ENCODE measurements at regions not wholly inside any gene's neighbourhood (a gene's known extent, or its start where the extent isn't known, plus 50 kb on each side); places are given as distances from the start of the nearest gene placed in this dataset.

GRCh38 chr6:102986086-102986485 is 1592.6 kb downstream of the GRIK2 start (continued):
- TF ChIP-seq RAD21 (IDR thresholded peaks at IDR 0.05) (no peak), RXRA (IDR thresholded peaks at IDR 0.05) (no peak), GABPA (IDR thresholded peaks at IDR 0.05 in 1 of 2, conservative IDR thresholded peaks at IDR 0.05 in 1 of 2) (no peak)

DNA sequence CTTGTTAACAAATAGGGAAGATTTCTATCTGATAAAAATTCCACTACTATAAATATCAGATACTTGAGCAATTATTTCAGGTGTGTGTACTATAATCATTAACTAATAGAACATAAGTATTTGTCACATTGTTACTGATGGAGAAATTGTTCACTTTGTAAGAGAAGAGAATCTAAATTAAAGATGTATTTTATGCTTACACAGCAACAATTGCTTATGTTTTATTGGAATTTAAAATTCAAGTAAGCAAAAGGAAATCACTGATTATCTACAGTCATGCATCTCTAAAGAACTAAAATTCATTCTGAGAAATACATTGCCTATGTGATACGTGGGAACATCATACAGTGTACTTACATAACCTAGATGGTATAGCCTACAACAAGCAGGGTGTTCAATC is 1590.8 kb downstream of the GRIK2 start:
- H3K27me3 ChIP-seq (ENCODE audit: control insufficient read depth in 4 of 4, insufficient read depth in 4 of 4, low read length in 3 of 4): no peaks in the 10 kb centered on the region
- H3K27ac ChIP-seq (ENCODE audit: low read depth in 1 of 2, low read length in 2 of 2): no peak overlapping the region
- H3K36me3 ChIP-seq (ENCODE audit: control insufficient read depth in 4 of 4, insufficient read depth in 3 of 4, low read depth in 1 of 4, low read length in 3 of 4): no peaks in the 10 kb centered on the region
- no peaks in the 10 kb centered on the region for H3K9me3 ChIP-seq (ENCODE audit: control insufficient read depth in 4 of 4, low read length in 3 of 4)
- no peak for DNase-seq (ENCODE audit: low spot score)
- no peak overlapping the region for H3K4me3 ChIP-seq (ENCODE audit: low read depth in 1 of 3, low read length in 3 of 3)
- 73% methylated on average over 1 of the region's 1 CpG for WGBS
- no peaks in the 10 kb centered on the region for H3K4me1 ChIP-seq (ENCODE audit: control insufficient read depth in 4 of 4, insufficient read depth in 4 of 4, low read length in 3 of 4)
- no peak for TF ChIP-seq ATF3 (IDR thresholded peaks at IDR 0.05)
- TF ChIP-seq RAD21 (IDR thresholded peaks at IDR 0.05): no peak
- TF ChIP-seq, protein P1, sequence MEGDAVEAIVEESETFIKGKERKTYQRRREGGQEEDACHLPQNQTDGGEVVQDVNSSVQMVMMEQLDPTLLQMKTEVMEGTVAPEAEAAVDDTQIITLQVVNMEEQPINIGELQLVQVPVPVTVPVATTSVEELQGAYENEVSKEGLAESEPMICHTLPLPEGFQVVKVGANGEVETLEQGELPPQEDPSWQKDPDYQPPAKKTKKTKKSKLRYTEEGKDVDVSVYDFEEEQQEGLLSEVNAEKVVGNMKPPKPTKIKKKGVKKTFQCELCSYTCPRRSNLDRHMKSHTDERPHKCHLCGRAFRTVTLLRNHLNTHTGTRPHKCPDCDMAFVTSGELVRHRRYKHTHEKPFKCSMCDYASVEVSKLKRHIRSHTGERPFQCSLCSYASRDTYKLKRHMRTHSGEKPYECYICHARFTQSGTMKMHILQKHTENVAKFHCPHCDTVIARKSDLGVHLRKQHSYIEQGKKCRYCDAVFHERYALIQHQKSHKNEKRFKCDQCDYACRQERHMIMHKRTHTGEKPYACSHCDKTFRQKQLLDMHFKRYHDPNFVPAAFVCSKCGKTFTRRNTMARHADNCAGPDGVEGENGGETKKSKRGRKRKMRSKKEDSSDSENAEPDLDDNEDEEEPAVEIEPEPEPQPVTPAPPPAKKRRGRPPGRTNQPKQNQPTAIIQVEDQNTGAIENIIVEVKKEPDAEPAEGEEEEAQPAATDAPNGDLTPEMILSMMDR (IDR thresholded peaks at IDR 0.05; ENCODE audit: low read depth, low read length, missing input control): no peak
- TF ChIP-seq JUND (IDR thresholded peaks at IDR 0.05): no peak
- TF ChIP-seq SP1 (IDR thresholded peaks at IDR 0.05): no peak
- TF ChIP-seq HNF4A (conservative IDR thresholded peaks at IDR 0.05): no peak
- TF ChIP-seq RXRA (IDR thresholded peaks at IDR 0.05): no peak
- TF ChIP-seq, protein P2, sequence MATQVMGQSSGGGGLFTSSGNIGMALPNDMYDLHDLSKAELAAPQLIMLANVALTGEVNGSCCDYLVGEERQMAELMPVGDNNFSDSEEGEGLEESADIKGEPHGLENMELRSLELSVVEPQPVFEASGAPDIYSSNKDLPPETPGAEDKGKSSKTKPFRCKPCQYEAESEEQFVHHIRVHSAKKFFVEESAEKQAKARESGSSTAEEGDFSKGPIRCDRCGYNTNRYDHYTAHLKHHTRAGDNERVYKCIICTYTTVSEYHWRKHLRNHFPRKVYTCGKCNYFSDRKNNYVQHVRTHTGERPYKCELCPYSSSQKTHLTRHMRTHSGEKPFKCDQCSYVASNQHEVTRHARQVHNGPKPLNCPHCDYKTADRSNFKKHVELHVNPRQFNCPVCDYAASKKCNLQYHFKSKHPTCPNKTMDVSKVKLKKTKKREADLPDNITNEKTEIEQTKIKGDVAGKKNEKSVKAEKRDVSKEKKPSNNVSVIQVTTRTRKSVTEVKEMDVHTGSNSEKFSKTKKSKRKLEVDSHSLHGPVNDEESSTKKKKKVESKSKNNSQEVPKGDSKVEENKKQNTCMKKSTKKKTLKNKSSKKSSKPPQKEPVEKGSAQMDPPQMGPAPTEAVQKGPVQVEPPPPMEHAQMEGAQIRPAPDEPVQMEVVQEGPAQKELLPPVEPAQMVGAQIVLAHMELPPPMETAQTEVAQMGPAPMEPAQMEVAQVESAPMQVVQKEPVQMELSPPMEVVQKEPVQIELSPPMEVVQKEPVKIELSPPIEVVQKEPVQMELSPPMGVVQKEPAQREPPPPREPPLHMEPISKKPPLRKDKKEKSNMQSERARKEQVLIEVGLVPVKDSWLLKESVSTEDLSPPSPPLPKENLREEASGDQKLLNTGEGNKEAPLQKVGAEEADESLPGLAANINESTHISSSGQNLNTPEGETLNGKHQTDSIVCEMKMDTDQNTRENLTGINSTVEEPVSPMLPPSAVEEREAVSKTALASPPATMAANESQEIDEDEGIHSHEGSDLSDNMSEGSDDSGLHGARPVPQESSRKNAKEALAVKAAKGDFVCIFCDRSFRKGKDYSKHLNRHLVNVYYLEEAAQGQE (IDR thresholded peaks at IDR 0.05): no peak
- TF ChIP-seq NR2F2 (IDR thresholded peaks at IDR 0.05): no peak
- no peak for TF ChIP-seq FOXA1 (IDR thresholded peaks at IDR 0.05)
- no peak for TF ChIP-seq HNF4G (IDR thresholded peaks at IDR 0.05)
- no peak overlapping the region for H3K9ac ChIP-seq (ENCODE audit: low read depth in 1 of 2, low read length in 2 of 2)

DNA sequence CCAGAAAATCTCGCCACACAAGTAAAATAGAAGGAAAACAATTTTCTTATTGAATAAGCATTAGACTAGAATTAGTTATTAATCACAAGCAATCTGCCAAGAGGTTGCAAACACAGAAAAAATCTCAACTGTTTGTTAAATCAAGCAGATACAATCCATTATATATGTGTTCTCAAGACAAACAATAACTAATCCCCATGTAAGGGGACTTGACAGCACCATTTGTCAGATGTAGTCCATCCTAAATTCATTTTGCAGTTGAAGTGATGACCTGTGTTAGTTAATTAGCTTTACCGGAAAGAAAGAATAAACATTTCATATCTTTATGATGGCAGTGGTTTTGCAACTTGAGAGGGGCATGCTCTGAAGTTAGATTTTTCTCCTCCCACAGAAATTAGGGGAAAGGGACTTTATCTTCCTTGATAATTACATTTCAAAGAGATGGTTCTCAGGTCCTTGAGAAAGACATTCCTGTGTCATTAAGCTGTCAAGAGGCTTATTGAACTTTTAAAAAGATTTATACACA is 1588.0 kb downstream of the GRIK2 start:
- DNase-seq (ENCODE audit: low spot score): no peak
- no peaks in the 10 kb centered on the region for H3K36me3 ChIP-seq (ENCODE audit: control insufficient read depth in 4 of 4, insufficient read depth in 3 of 4, low read depth in 1 of 4, low read length in 3 of 4)
- no peak overlapping the region for H3K27ac ChIP-seq (ENCODE audit: low read depth in 1 of 2, low read length in 2 of 2)
- no peak overlapping the region for H3K4me3 ChIP-seq (ENCODE audit: low read depth in 1 of 3, low read length in 3 of 3)
- no peaks in the 10 kb centered on the region for H3K4me1 ChIP-seq (ENCODE audit: control insufficient read depth in 4 of 4, insufficient read depth in 4 of 4, low read length in 3 of 4)
- no peaks in the 10 kb centered on the region for H3K9me3 ChIP-seq (ENCODE audit: control insufficient read depth in 4 of 4, low read length in 3 of 4)
- H3K9ac ChIP-seq (ENCODE audit: low read depth in 1 of 2, low read length in 2 of 2): no peak overlapping the region
- WGBS: 67% methylated on average over 2 of the region's 2 CpGs
- H3K27me3 ChIP-seq (ENCODE audit: control insufficient read depth in 4 of 4, insufficient read depth in 4 of 4, low read length in 3 of 4): no peaks in the 10 kb centered on the region
- TF ChIP-seq SP1 (IDR thresholded peaks at IDR 0.05): no peak
- TF ChIP-seq YY1 (IDR thresholded peaks at IDR 0.05): no peak
- TF ChIP-seq, protein P1 (IDR thresholded peaks at IDR 0.05; ENCODE audit: low read depth, low read length, missing input control): no peak
- no peak for TF ChIP-seq MAX (IDR thresholded peaks at IDR 0.05)
- TF ChIP-seq, protein P2 (IDR thresholded peaks at IDR 0.05): no peak
- no peak for TF ChIP-seq TAF1 (conservative IDR thresholded peaks at IDR 0.05)
- TF ChIP-seq NR2F2 (IDR thresholded peaks at IDR 0.05): no peak
- TF ChIP-seq JUND (IDR thresholded peaks at IDR 0.05): no peak
- no peak for TF ChIP-seq FOXA1 (IDR thresholded peaks at IDR 0.05)
- TF ChIP-seq RAD21 (IDR thresholded peaks at IDR 0.05): no peak
- no peak for TF ChIP-seq GABPA (IDR thresholded peaks at IDR 0.05 in 1 of 2, conservative IDR thresholded peaks at IDR 0.05 in 1 of 2)
- TF ChIP-seq EGR1 (IDR thresholded peaks at IDR 0.05; ENCODE audit: low read depth in 2 of 2): no peak
- no peak for TF ChIP-seq HNF4G (IDR thresholded peaks at IDR 0.05)
- TF ChIP-seq FOXA2 (IDR thresholded peaks at IDR 0.05): no peak
- TF ChIP-seq RXRA (IDR thresholded peaks at IDR 0.05): no peak
- no peak for TF ChIP-seq ATF3 (IDR thresholded peaks at IDR 0.05)

Measured in liver (tissue), 8 donors.